ENCODE measurements at regions not wholly inside any gene's neighbourhood (a gene's known extent, or its start where the extent isn't known, plus 50 kb on each side); places are given as distances from the start of the nearest gene placed in this dataset.

DNA sequence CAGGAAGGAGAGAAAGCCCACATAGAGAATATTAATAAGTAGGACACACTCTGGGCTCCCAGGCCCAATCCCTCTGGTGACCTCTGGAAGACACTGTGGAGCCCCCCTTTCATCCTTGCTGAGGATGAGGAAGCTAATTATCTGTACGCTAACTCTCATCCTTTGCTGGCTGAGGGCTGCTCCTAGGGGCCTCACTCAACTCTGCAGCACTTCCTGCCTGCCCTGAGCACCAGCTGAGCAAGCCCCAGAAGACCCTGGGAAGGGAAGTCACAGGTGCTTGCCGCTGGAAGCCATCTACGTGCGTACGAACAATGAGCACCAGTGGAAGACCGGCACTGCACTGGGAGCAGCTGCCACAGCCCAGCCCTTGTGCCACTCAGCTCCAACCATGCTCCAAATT lies 145.8 kb upstream of the CDH5 start:
- no peak for TF ChIP-seq ZBTB7A (IDR thresholded peaks at IDR 0.05; ENCODE audit: low read depth)
- no peak for TF ChIP-seq FOXM1 (IDR thresholded peaks at IDR 0.05; ENCODE audit: borderline replicate concordance, low read depth)
- TF ChIP-seq TAF1 (IDR thresholded peaks at IDR 0.05; ENCODE audit: low read depth), result no peak
- no peak for TF ChIP-seq REST (IDR thresholded peaks at IDR 0.05; ENCODE audit: low read depth)
- TF ChIP-seq EP300 (IDR thresholded peaks at IDR 0.05; ENCODE audit: borderline replicate concordance), result no peak
- TF ChIP-seq MAX (IDR thresholded peaks at IDR 0.05), result no peak
- TF ChIP-seq CREB1 (IDR thresholded peaks at IDR 0.05; ENCODE audit: low read depth), result no peak
- TF ChIP-seq USF1 (IDR thresholded peaks at IDR 0.05), result no peak
- no peak for TF ChIP-seq NFIC (IDR thresholded peaks at IDR 0.05)
- no peak for TF ChIP-seq CEBPB (IDR thresholded peaks at IDR 0.05)
- no peak for TF ChIP-seq RAD21 (IDR thresholded peaks at IDR 0.05; ENCODE audit: low read depth)

DNA sequence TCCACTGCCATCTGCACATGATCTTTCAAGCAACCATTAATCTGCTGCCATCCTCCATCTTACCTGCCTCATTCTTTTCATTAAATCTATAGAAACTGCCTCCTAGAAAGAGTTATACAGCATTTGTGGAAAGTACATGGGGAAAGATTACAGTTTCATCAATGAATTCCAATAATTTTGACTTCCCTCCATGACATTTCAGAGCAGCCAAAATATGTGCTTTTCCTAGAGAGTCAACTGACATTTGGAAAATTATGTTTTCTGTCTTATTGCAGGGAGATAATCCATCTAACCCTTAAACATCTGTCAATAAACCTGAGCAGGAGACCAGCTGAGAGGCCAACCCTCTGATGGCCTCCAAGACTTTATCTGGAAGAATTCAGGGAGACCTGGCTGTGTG lies 147.0 kb upstream of the CDH5 start:
- no peak for TF ChIP-seq NFIC (IDR thresholded peaks at IDR 0.05)
- no peak for TF ChIP-seq ZBTB7A (IDR thresholded peaks at IDR 0.05; ENCODE audit: low read depth)
- TF ChIP-seq TEAD4 (IDR thresholded peaks at IDR 0.05), result no peak
- no peak for TF ChIP-seq EP300 (IDR thresholded peaks at IDR 0.05; ENCODE audit: borderline replicate concordance)
- no peak for TF ChIP-seq CREB1 (IDR thresholded peaks at IDR 0.05; ENCODE audit: low read depth)
- TF ChIP-seq REST (IDR thresholded peaks at IDR 0.05; ENCODE audit: low read depth), result no peak
- TF ChIP-seq USF1 (IDR thresholded peaks at IDR 0.05), result no peak
- TF ChIP-seq TAF1 (IDR thresholded peaks at IDR 0.05; ENCODE audit: low read depth), result no peak
- no peak for TF ChIP-seq MAX (IDR thresholded peaks at IDR 0.05)
- no peak for TF ChIP-seq YY1 (IDR thresholded peaks at IDR 0.05; ENCODE audit: low read depth)
- no peak for TF ChIP-seq RAD21 (IDR thresholded peaks at IDR 0.05; ENCODE audit: low read depth)
- no peak for TF ChIP-seq EGR1 (IDR thresholded peaks at IDR 0.05)
- TF ChIP-seq TCF12 (IDR thresholded peaks at IDR 0.05; ENCODE audit: low read depth), result no peak

- TF ChIP-seq FOXM1 (IDR thresholded peaks at IDR 0.05; ENCODE audit: borderline replicate concordance, low read depth) (no peak), ZBTB7A (IDR thresholded peaks at IDR 0.05; ENCODE audit: low read depth) (no peak), USF1 (IDR thresholded peaks at IDR 0.05) (no peak), YY1 (IDR thresholded peaks at IDR 0.05; ENCODE audit: low read depth) (no peak), CREB1 (IDR thresholded peaks at IDR 0.05; ENCODE audit: low read depth) (no peak)
These were observed 154.1 kb upstream of the CDH5 start for GRCh38 chr16:66212428-66212827.

- TF ChIP-seq USF1 (IDR thresholded peaks at IDR 0.05) (no peak), NFIC (IDR thresholded peaks at IDR 0.05) (no peak), RAD21 (IDR thresholded peaks at IDR 0.05; ENCODE audit: low read depth) (no peak), CREB1 (IDR thresholded peaks at IDR 0.05; ENCODE audit: low read depth) (no peak), MAX (IDR thresholded peaks at IDR 0.05) (no peak), EP300 (IDR thresholded peaks at IDR 0.05; ENCODE audit: borderline replicate concordance) (no peak), EGR1 (IDR thresholded peaks at IDR 0.05) (no peak), TAF1 (IDR thresholded peaks at IDR 0.05; ENCODE audit: low read depth) (no peak)
These were observed 154.8 kb upstream of the CDH5 start for GRCh38 chr16:66211651-66212050.

GRCh38 chr16:66207883-66208265 lies 158.6 kb upstream of the CDH5 start:
- TF ChIP-seq FOXM1 (IDR thresholded peaks at IDR 0.05; ENCODE audit: borderline replicate concordance, low read depth) (no peak), EP300 (IDR thresholded peaks at IDR 0.05; ENCODE audit: borderline replicate concordance) (no peak), USF1 (IDR thresholded peaks at IDR 0.05) (no peak), NFIC (IDR thresholded peaks at IDR 0.05) (no peak), CREB1 (IDR thresholded peaks at IDR 0.05; ENCODE audit: low read depth) (no peak), RAD21 (IDR thresholded peaks at IDR 0.05; ENCODE audit: low read depth) (no peak), YY1 (IDR thresholded peaks at IDR 0.05; ENCODE audit: low read depth) (no peak), TAF1 (IDR thresholded peaks at IDR 0.05; ENCODE audit: low read depth) (no peak), TEAD4 (IDR thresholded peaks at IDR 0.05) (no peak), MAX (IDR thresholded peaks at IDR 0.05) (no peak), CEBPB (IDR thresholded peaks at IDR 0.05) (no peak), EGR1 (IDR thresholded peaks at IDR 0.05) (no peak), TCF12 (IDR thresholded peaks at IDR 0.05; ENCODE audit: low read depth) (no peak), REST (IDR thresholded peaks at IDR 0.05; ENCODE audit: low read depth) (no peak), ZBTB7A (IDR thresholded peaks at IDR 0.05; ENCODE audit: low read depth) (no peak)

All from Ishikawa (cell line).